Stimulated activated CD4-positive, alpha-beta T cell treated with anti-CD3 and anti-CD28 coated beads, TNF-alpha, amount 100 ng/mL, for 24 hours (primary cell): ENCODE measurements at regions not wholly inside any gene's neighbourhood (a gene's known extent, or its start where the extent isn't known, plus 50 kb on each side); places are given as distances from the start of the nearest gene placed in this dataset.
A peak's percentile ranks its signal among the peaks of the same experiment; 100 is the strongest.

Experiments
- DNase-seq, 3 experiments: peaks; one replicate each; pipeline ENCODE4 v3.0.0-alpha.2; 2020; ENCODE audit warnings: low read depth in 3 of 3

- DNase-seq, result no peak
Measured at GRCh38 chr10:128998101-128998805, 468.8 kb upstream of the MGMT start.

GRCh38 chr10:129004398-129004797, 462.6 kb upstream of the MGMT start:
- DNase-seq, result no peak

GRCh38 chr10:129005080-129005479, 462.0 kb upstream of the MGMT start:
- DNase-seq, result no peak

GRCh38 chr10:129005804-129006203, 461.2 kb upstream of the MGMT start:
- no peak for DNase-seq

GRCh38 chr10:129018511-129018910, 448.5 kb upstream of the MGMT start:
- no peak for DNase-seq

GRCh38 chr10:129020651-129021330, 446.2 kb upstream of the MGMT start:
- no peak for DNase-seq

GRCh38 chr10:129021594-129022304, 445.3 kb upstream of the MGMT start:
- no peak for DNase-seq

GRCh38 chr10:129023082-129023481, 444.0 kb upstream of the MGMT start:
- DNase-seq, result no peak

GRCh38 chr10:129024046-129024445, 443.0 kb upstream of the MGMT start:
- no peak for DNase-seq

GRCh38 chr10:129025787-129026186, 441.3 kb upstream of the MGMT start:
- DNase-seq, result no peak

- no peak for DNase-seq
Measured at GRCh38 chr10:129027906-129028305, 439.1 kb upstream of the MGMT start.

- no peak for DNase-seq
Measured at GRCh38 chr10:129028451-129028850, 438.6 kb upstream of the MGMT start.

- DNase-seq, result no peak
Measured at GRCh38 chr10:129029051-129029450, 438.0 kb upstream of the MGMT start.

- DNase-seq, result no peak
Measured at GRCh38 chr10:129029851-129030602, 437.0 kb upstream of the MGMT start.

- no peak for DNase-seq
Measured at GRCh38 chr10:129030603-129030895, 436.5 kb upstream of the MGMT start.

- peak; percentile 18 to 45 (median 22) for DNase-seq
Measured at GRCh38 chr10:129030996-129031843, 435.8 kb upstream of the MGMT start.

- no peak for DNase-seq
Measured at GRCh38 chr10:129031844-129032150, 435.2 kb upstream of the MGMT start.

- no peak for DNase-seq
Measured at GRCh38 chr10:129032372-129033313, 434.4 kb upstream of the MGMT start.

- DNase-seq, result no peak
Measured at GRCh38 chr10:129033340-129033739, 433.7 kb upstream of the MGMT start.

- no peak for DNase-seq
Measured at GRCh38 chr10:129033790-129034272, 433.2 kb upstream of the MGMT start.
